Bronchial epithelial cell (primary cell): ENCODE measurements at regions not wholly inside any gene's neighbourhood (a gene's known extent, or its start where the extent isn't known, plus 50 kb on each side); places are given as distances from the start of the nearest gene placed in this dataset.
A peak's percentile ranks its signal among the peaks of the same experiment; 100 is the strongest.

ENCODE experiments used
- DNase-seq: peaks from one replicate; pipeline ENCODE4 v3.0.0-alpha.2; 2010; ENCODE audit warnings: low read depth
- FAIRE-seq: peaks from 2 replicates; lab custom pipeline; 2011; peaks lifted over from hg19 to GRCh38; lab: Jason Lieb, UNC
- H3K27me3 ChIP-seq: 2 replicates; pipeline ENCODE4 v1.5.1; 2011; ENCODE audit warnings: low read length; ENCODE audit not compliant: control insufficient read depth, insufficient read depth
- H3K36me3 ChIP-seq: 2 replicates; pipeline ENCODE4 v1.5.1; 2011; ENCODE audit warnings: low read length; ENCODE audit not compliant: control insufficient read depth, insufficient read depth
- H3K4me3 ChIP-seq: 2 replicates; pipeline ENCODE4 v1.5.1; 2011; ENCODE audit warnings: mild to moderate bottlenecking, low read depth, low read length, control low read depth
- CTCF ChIP-seq: IDR thresholded peaks from 2 replicates; pipeline ENCODE4 v1.5.1; 2011; ENCODE audit warnings: mild to moderate bottlenecking, moderate library complexity, low read length, control low read depth, inconsistent platforms; ENCODE audit not compliant: insufficient read depth, severe bottlenecking

- Histone ChIP-seq H3K27me3 (no peaks in the 10 kb centered on the region), H3K36me3 (no peaks in the 10 kb centered on the region), H3K4me3 (no peak overlapping the region)
- FAIRE-seq (no peak), DNase-seq (no peak)
- no peak for TF ChIP-seq CTCF
These were observed 67.7 kb upstream of the RUNX1 start for GRCh38 chr21:35116777-35117176.

- H3K4me3 ChIP-seq, result no peak overlapping the region
- H3K27me3 ChIP-seq, result no peaks in the 10 kb centered on the region
- TF ChIP-seq CTCF, result no peak
- no peaks in the 10 kb centered on the region for H3K36me3 ChIP-seq
- peak; percentile 82 for DNase-seq
- no peak for FAIRE-seq
These were observed 64.0 kb upstream of the RUNX1 start for GRCh38 chr21:35113064-35113463.

- Histone ChIP-seq H3K36me3 (no peaks in the 10 kb centered on the region), H3K4me3 (no peak overlapping the region), H3K27me3 (no peaks in the 10 kb centered on the region)
- FAIRE-seq (peak; percentile 72), DNase-seq (peak; percentile 63)
- TF ChIP-seq CTCF, result no peak
These were observed 62.3 kb upstream of the RUNX1 start for GRCh38 chr21:35111321-35111930.

- H3K36me3 ChIP-seq, result no peaks in the 10 kb centered on the region
- H3K27me3 ChIP-seq, result no peaks in the 10 kb centered on the region
- DNase-seq, result no peak
- H3K4me3 ChIP-seq, result no peak overlapping the region
- TF ChIP-seq CTCF, result no peak
- FAIRE-seq, result no peak
These were observed 59.8 kb upstream of the RUNX1 start for GRCh38 chr21:35108887-35109286.

GRCh38 chr21:35107520-35107919 lies 58.4 kb upstream of the RUNX1 start:
- H3K36me3 ChIP-seq, result no peaks in the 10 kb centered on the region
- FAIRE-seq (no peak), DNase-seq (no peak)
- TF ChIP-seq CTCF, result no peak
- H3K27me3 ChIP-seq, result no peaks in the 10 kb centered on the region
- H3K4me3 ChIP-seq, result no peak overlapping the region

GRCh38 chr21:35106246-35106835 lies 57.2 kb upstream of the RUNX1 start:
- FAIRE-seq (peak; percentile 84), DNase-seq (no peak)
- Histone ChIP-seq H3K36me3 (no peaks in the 10 kb centered on the region), H3K27me3 (no peaks in the 10 kb centered on the region), H3K4me3 (no peak overlapping the region)
- TF ChIP-seq CTCF, result no peak
